ENCODE measurements at regions not wholly inside any gene's neighbourhood (a gene's known extent, or its start where the extent isn't known, plus 50 kb on each side); places are given as distances from the start of the nearest gene placed in this dataset.

- Histone ChIP-seq H2AFZ (no peak overlapping the region), H3K79me2 (replicated peaks; ENCODE audit: insufficient read depth) (no peaks in the 10 kb centered on the region), H3K27ac (ENCODE audit: low read depth) (no peak overlapping the region), H3K4me3 (no peak overlapping the region), H3K4me2 (no peak overlapping the region), H3K4me1 (ENCODE audit: insufficient read depth) (no peaks in the 10 kb centered on the region), H3F3A (replicated peaks; ENCODE audit: low read depth) (no peaks in the 10 kb centered on the region), H3K9me2 (ENCODE audit: insufficient read depth) (no peaks in the 10 kb centered on the region), H4K20me1 (replicated peaks; ENCODE audit: insufficient read depth) (no peaks in the 10 kb centered on the region), H3K27me3 (ENCODE audit: insufficient read depth) (no peaks in the 10 kb centered on the region), H3K36me3 (ENCODE audit: insufficient read depth) (no peaks in the 10 kb centered on the region)
- Mint-ChIP-seq H3K36me3 (ENCODE audit: low read depth) (no peaks in the 10 kb centered on the region), H3K4me3 (no peak overlapping the region), H3K4me1 (no peaks in the 10 kb centered on the region), H3K9me3 (no peaks in the 10 kb centered on the region), H3K27ac (no peak overlapping the region), H3K27me3 (ENCODE audit: insufficient read depth, low read depth, poor library complexity) (no peaks in the 10 kb centered on the region)
- TF ChIP-seq EZH2 (IDR thresholded peaks at IDR 0.05; ENCODE audit: low read depth, unreplicated experiment) = no peak
- ATAC-seq = no peak
- no peak for DNase-seq (ENCODE audit: low spot score)
Observed at GRCh38 chr14:42715316-42715715, 1108.6 kb downstream of the LRFN5 start.

DNA sequence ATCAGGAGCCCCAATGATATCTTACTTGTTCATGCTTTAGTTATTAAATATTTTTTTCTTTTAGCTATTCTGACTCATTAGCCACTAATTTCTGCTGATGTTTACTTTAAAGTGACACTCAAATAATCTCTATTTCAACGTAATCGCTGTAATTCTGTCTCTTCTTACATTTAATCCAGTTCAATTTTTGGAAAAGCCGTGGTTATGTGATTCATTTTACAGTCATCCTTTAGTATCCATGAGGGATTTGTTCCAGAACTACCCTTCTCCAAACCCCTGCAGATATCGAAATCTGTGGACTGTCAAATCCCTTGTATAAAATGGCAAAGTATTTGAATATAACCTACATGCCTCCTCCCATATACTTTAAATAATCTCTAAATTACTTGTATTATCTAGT lies 1103.4 kb downstream of the LRFN5 start:
- H3K27ac Mint-ChIP-seq = no peak overlapping the region
- no peaks in the 10 kb centered on the region for H3K27me3 Mint-ChIP-seq (ENCODE audit: insufficient read depth, low read depth, poor library complexity)
- no peaks in the 10 kb centered on the region for H3K4me1 Mint-ChIP-seq
- TF ChIP-seq POLR2AphosphoS5 (IDR thresholded peaks at IDR 0.05; ENCODE audit: low read depth) (no peak), ZNF114 (CRISPR knock-in tag; IDR thresholded peaks at IDR 0.05) (no peak), ZNF462 (CRISPR knock-in tag; IDR thresholded peaks at IDR 0.05) (no peak), CREB1 (CRISPR knock-in tag; IDR thresholded peaks at IDR 0.05; ENCODE audit: low read depth) (no peak), ZNF331 (CRISPR knock-in tag; IDR thresholded peaks at IDR 0.05; ENCODE audit: low read depth) (no peak), EZH2phosphoT487 (IDR thresholded peaks at IDR 0.05; ENCODE audit: unreplicated experiment) (no peak), ETS1 (IDR thresholded peaks at IDR 0.05) (no peak), STAT1 (IDR thresholded peaks at IDR 0.05; ENCODE audit: unreplicated experiment) (no peak), JUNB (IDR thresholded peaks at IDR 0.05; ENCODE audit: unreplicated experiment) (no peak), EZH2 (IDR thresholded peaks at IDR 0.05; ENCODE audit: low read depth, unreplicated experiment) (no peak)
- TF ChIP-seq, protein P1, sequence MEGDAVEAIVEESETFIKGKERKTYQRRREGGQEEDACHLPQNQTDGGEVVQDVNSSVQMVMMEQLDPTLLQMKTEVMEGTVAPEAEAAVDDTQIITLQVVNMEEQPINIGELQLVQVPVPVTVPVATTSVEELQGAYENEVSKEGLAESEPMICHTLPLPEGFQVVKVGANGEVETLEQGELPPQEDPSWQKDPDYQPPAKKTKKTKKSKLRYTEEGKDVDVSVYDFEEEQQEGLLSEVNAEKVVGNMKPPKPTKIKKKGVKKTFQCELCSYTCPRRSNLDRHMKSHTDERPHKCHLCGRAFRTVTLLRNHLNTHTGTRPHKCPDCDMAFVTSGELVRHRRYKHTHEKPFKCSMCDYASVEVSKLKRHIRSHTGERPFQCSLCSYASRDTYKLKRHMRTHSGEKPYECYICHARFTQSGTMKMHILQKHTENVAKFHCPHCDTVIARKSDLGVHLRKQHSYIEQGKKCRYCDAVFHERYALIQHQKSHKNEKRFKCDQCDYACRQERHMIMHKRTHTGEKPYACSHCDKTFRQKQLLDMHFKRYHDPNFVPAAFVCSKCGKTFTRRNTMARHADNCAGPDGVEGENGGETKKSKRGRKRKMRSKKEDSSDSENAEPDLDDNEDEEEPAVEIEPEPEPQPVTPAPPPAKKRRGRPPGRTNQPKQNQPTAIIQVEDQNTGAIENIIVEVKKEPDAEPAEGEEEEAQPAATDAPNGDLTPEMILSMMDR (conservative IDR thresholded peaks at IDR 0.05; ENCODE audit: low read depth in 2 of 2) = no peak

More for the DNA sequence above, 1103.4 kb downstream of the LRFN5 start:
- H2AFZ ChIP-seq = no peak overlapping the region
- no peak overlapping the region for H3K27ac ChIP-seq (ENCODE audit: low read depth)
- no peaks in the 10 kb centered on the region for H4K20me1 ChIP-seq (replicated peaks; ENCODE audit: insufficient read depth)
- no peak overlapping the region for H3K4me3 Mint-ChIP-seq
- H3F3A ChIP-seq (replicated peaks; ENCODE audit: low read depth) = no peaks in the 10 kb centered on the region
- H3K4me3 ChIP-seq = no peak overlapping the region
- H3K27me3 ChIP-seq (ENCODE audit: insufficient read depth) = no peaks in the 10 kb centered on the region
- H3K36me3 ChIP-seq (ENCODE audit: insufficient read depth) = no peaks in the 10 kb centered on the region
- H3K4me1 ChIP-seq (ENCODE audit: insufficient read depth) = no peaks in the 10 kb centered on the region
- H3K4me2 ChIP-seq = no peak overlapping the region
- H3K9me2 ChIP-seq (ENCODE audit: insufficient read depth) = no peaks in the 10 kb centered on the region
- DNase-seq (ENCODE audit: low spot score) (no peak), ATAC-seq (no peak)
- H3K9me3 Mint-ChIP-seq = no peaks in the 10 kb centered on the region
- H3K36me3 Mint-ChIP-seq (ENCODE audit: low read depth) = no peaks in the 10 kb centered on the region
- no peaks in the 10 kb centered on the region for H3K79me2 ChIP-seq (replicated peaks; ENCODE audit: insufficient read depth)

Measured in GM23338 (cell line).